ENCODE measurements at regions not wholly inside any gene's neighbourhood (a gene's known extent, or its start where the extent isn't known, plus 50 kb on each side); places are given as distances from the start of the nearest gene placed in this dataset.

GRCh38 chr1:30345491-30346130 is 377.8 kb downstream of the MATN1 start:
- H3K27me3 ChIP-seq (ENCODE audit: control insufficient read depth, low read length): no peaks in the 10 kb centered on the region; the same call in 1 of the 2 replicates
- no peaks in the 10 kb centered on the region for H3K36me3 ChIP-seq (ENCODE audit: control insufficient read depth, low read length)
- H3K4me1 ChIP-seq (ENCODE audit: control insufficient read depth, low read length): no peaks in the 10 kb centered on the region
- no peaks in the 10 kb centered on the region for H3F3A ChIP-seq (ENCODE audit: control insufficient read depth, insufficient read depth)
- TF ChIP-seq CTCF (IDR thresholded peaks at IDR 0.05; ENCODE audit: low read depth, low read length, poor library complexity, severe bottlenecking): no peak
- no peak for TF ChIP-seq EZH2phosphoT487 (IDR thresholded peaks at IDR 0.05; ENCODE audit: borderline replicate concordance, low read length)
- H3K9me2 ChIP-seq (replicated peaks; ENCODE audit: control insufficient read depth, low read length): no peaks in the 10 kb centered on the region
- H3K4me2 ChIP-seq (ENCODE audit: low read length): no peak overlapping the region
- H3K9me3 ChIP-seq (ENCODE audit: control insufficient read depth, insufficient read depth, low read length): peaks cover 3% of the 10 kb centered on the region; the same call in 1 of the 2 replicates
- no peak overlapping the region for H3K4me3 ChIP-seq (ENCODE audit: low read length)
- H3K79me2 ChIP-seq (ENCODE audit: control insufficient read depth, low read length): no peaks in the 10 kb centered on the region
- no peak overlapping the region for H3K27ac ChIP-seq (ENCODE audit: low read depth, low read length)
- no peaks in the 10 kb centered on the region for H4K20me1 ChIP-seq (ENCODE audit: control insufficient read depth, insufficient read depth, low read depth, low read length)

DNA sequence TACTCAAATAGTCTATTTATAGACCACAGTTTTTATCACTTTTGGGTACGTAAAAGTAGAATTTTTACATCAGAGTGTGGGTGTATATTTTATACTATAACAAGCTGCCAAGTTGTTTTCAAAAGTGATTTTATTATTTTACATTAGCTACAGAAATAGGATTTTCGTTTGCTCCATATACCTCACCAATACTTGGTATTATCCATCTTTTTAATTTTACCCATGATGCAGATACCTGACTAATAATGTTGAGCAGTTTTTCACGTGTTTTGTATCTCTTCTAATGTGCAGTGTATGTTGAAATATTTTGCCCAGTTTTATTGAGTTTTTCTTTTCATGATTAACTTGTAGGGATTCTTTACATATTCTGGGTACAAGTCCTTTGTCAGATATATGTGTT is 379.8 kb downstream of the MATN1 start:
- Histone ChIP-seq H3K9me3 (ENCODE audit: control insufficient read depth, insufficient read depth, low read length) (peaks cover 3% of the 10 kb centered on the region; the same call in 1 of the 2 replicates), H3F3A (ENCODE audit: control insufficient read depth, insufficient read depth) (no peaks in the 10 kb centered on the region), H3K27me3 (ENCODE audit: control insufficient read depth, low read length) (no peaks in the 10 kb centered on the region; the same call in 1 of the 2 replicates), H3K36me3 (ENCODE audit: control insufficient read depth, low read length) (no peaks in the 10 kb centered on the region), H3K79me2 (ENCODE audit: control insufficient read depth, low read length) (no peaks in the 10 kb centered on the region), H3K27ac (ENCODE audit: low read depth, low read length) (no peak overlapping the region), H3K9me2 (replicated peaks; ENCODE audit: control insufficient read depth, low read length) (no peaks in the 10 kb centered on the region), H3K4me2 (ENCODE audit: low read length) (no peak overlapping the region), H3K4me1 (ENCODE audit: control insufficient read depth, low read length) (no peaks in the 10 kb centered on the region), H4K20me1 (ENCODE audit: control insufficient read depth, insufficient read depth, low read depth, low read length) (no peaks in the 10 kb centered on the region), H3K4me3 (ENCODE audit: low read length) (no peak overlapping the region)
- TF ChIP-seq EZH2phosphoT487 (IDR thresholded peaks at IDR 0.05; ENCODE audit: borderline replicate concordance, low read length) (no peak), CTCF (IDR thresholded peaks at IDR 0.05; ENCODE audit: low read depth, low read length, poor library complexity, severe bottlenecking) (no peak)

- no peaks in the 10 kb centered on the region; the same call in 1 of the 2 replicates for H3K27me3 ChIP-seq (ENCODE audit: control insufficient read depth, low read length)
Observed at GRCh38 chr1:30342535-30343141, 380.7 kb downstream of the MATN1 start.

More at GRCh38 chr1:30342535-30343141, 380.7 kb downstream of the MATN1 start:
- no peak overlapping the region for H3K27ac ChIP-seq (ENCODE audit: low read depth, low read length)
- H4K20me1 ChIP-seq (ENCODE audit: control insufficient read depth, insufficient read depth, low read depth, low read length): no peaks in the 10 kb centered on the region
- H3K4me3 ChIP-seq (ENCODE audit: low read length): no peak overlapping the region
- H3K4me2 ChIP-seq (ENCODE audit: low read length): no peak overlapping the region
- no peaks in the 10 kb centered on the region for H3K4me1 ChIP-seq (ENCODE audit: control insufficient read depth, low read length)
- H3K36me3 ChIP-seq (ENCODE audit: control insufficient read depth, low read length): no peaks in the 10 kb centered on the region
- no peaks in the 10 kb centered on the region for H3F3A ChIP-seq (ENCODE audit: control insufficient read depth, insufficient read depth)
- no peaks in the 10 kb centered on the region for H3K79me2 ChIP-seq (ENCODE audit: control insufficient read depth, low read length)
- H3K9me2 ChIP-seq (replicated peaks; ENCODE audit: control insufficient read depth, low read length): no peaks in the 10 kb centered on the region
- TF ChIP-seq EZH2phosphoT487 (IDR thresholded peaks at IDR 0.05; ENCODE audit: borderline replicate concordance, low read length): no peak
- no peak for TF ChIP-seq CTCF (IDR thresholded peaks at IDR 0.05; ENCODE audit: low read depth, low read length, poor library complexity, severe bottlenecking)
- H3K9me3 ChIP-seq (ENCODE audit: control insufficient read depth, insufficient read depth, low read length): peaks cover under 1% of the 10 kb centered on the region; the same call in 1 of the 2 replicates
